A549 (cell line): ENCODE measurements at regions not wholly inside any gene's neighbourhood (a gene's known extent, or its start where the extent isn't known, plus 50 kb on each side); places are given as distances from the start of the nearest gene placed in this dataset.

ENCODE experiments used
- ATAC-seq, 2 experiments: fragments of 200-7000 bp in 1 of 2; fragments of >200 bp in 1 of 2; cut with Nextera tagmentation in 1 of 2; cut with Tn5 transposase in 1 of 2; 3 replicates each; pipeline versions ENCODE4 v1.8.0 to v1.9.1; 2018 to 2020; ENCODE audit warnings: mild to moderate bottlenecking in 1 of 2, moderate library complexity in 1 of 2
- CTCF ChIA-PET: fragments of 300-600 bp; sonication (Branson Sonifier 250); formaldehyde crosslinking; extraction: SDS; loops from one replicate; lab custom pipeline; 2021; ENCODE audit warnings: antibody characterized with exemption, inconsistent platforms; lab: Yijun Ruan, JAX
- POLR2A ChIA-PET: fragments of 350-600 bp; formaldehyde crosslinking; extraction: SDS; loops from one replicate; lab custom pipeline; 2021; ENCODE audit warnings: antibody characterized with exemption, inconsistent platforms; lab: Yijun Ruan, JAX
- DNase-seq, 2 experiments: peaks; one replicate each; pipeline versions ENCODE4 v3.0.0 to v3.0.0-alpha.2; 2011 to 2016; ENCODE audit warnings: low read depth in 1 of 2, low spot score in 1 of 2
- FAIRE-seq: peaks from 2 replicates; lab custom pipeline; 2011; peaks lifted over from hg19 to GRCh38; lab: Jason Lieb, UNC
- H3K27ac ChIP-seq, 2 experiments: fragments of >200 bp; sonication (Bioruptor Twin); formaldehyde crosslinking; 3 replicates each; pipeline ENCODE4 v1.5.1; 2016 to 2017
- H3K4me1 ChIP-seq: fragments of >200 bp; sonication (Bioruptor Twin); formaldehyde crosslinking; 3 replicates; pipeline ENCODE4 v1.6.1; 2016
- H3K4me2 ChIP-seq: fragments of >200 bp; sonication (Bioruptor Twin); formaldehyde crosslinking; 3 replicates; pipeline ENCODE4 v1.6.1; 2016
- H3K4me3 ChIP-seq: fragments of >200 bp; sonication (Bioruptor Twin); formaldehyde crosslinking; 3 replicates; pipeline ENCODE4 v1.5.1; 2016
- H3K9me3 ChIP-seq: fragments of >200 bp; sonication (Bioruptor Twin); formaldehyde crosslinking; 3 replicates; pipeline ENCODE4 v1.6.1; 2016
- BHLHE40 ChIP-seq: IDR thresholded peaks from 2 replicates; pipeline ENCODE4 v1.6.1; 2012; ENCODE audit warnings: low read depth, low read length, inconsistent platforms
- CEBPB ChIP-seq, 2 experiments: fragments of >200 bp in 1 of 2; sonication (Bioruptor Twin) in 1 of 2; formaldehyde crosslinking in 1 of 2; IDR thresholded peaks; 2 replicates each; pipeline ENCODE4 v1.6.1; 2012 to 2016
- ESRRA ChIP-seq: fragments of 150-350 bp; IDR thresholded peaks from 2 replicates; pipeline ENCODE4 v1.6.1; 2014; ENCODE audit warnings: mild to moderate bottlenecking, low read length, borderline replicate concordance
- GATA3 ChIP-seq: IDR thresholded peaks from 2 replicates; pipeline ENCODE4 v1.6.1; 2012; ENCODE audit warnings: borderline replicate concordance
- HEYL ChIP-seq: fragments of 250-450 bp; sonication (Bioruptor Pico); IDR thresholded peaks from 2 replicates; pipeline ENCODE4 v1.8.0; 2021; ENCODE audit warnings: mild to moderate bottlenecking, moderate library complexity
- HOXA7 ChIP-seq: fragments of 250-450 bp; sonication (Bioruptor Pico); IDR thresholded peaks from 2 replicates; pipeline ENCODE4 v1.5.0; 2020; ENCODE audit warnings: mild to moderate bottlenecking, moderate library complexity
- HOXB5 ChIP-seq: fragments of 250-450 bp; sonication (Bioruptor Pico); IDR thresholded peaks from 2 replicates; pipeline ENCODE4 v1.5.0; 2020; ENCODE audit warnings: mild to moderate bottlenecking, moderate library complexity
- JUNB ChIP-seq: fragments of >200 bp; sonication (Bioruptor Twin); formaldehyde crosslinking; IDR thresholded peaks from 2 replicates; pipeline ENCODE4 v1.6.1; 2016
- KDM1A ChIP-seq: fragments of 200-600 bp; sonication (generic); IDR thresholded peaks from 2 replicates; pipeline ENCODE4 v1.6.1; 2016; ENCODE audit warnings: low read depth, mild to moderate bottlenecking
- KDM5A ChIP-seq: fragments of 200-600 bp; sonication (generic); IDR thresholded peaks from 2 replicates; pipeline ENCODE4 v1.6.1; 2016; ENCODE audit warnings: antibody characterized with exemption, mild to moderate bottlenecking
- NFE2L2 ChIP-seq: fragments of 150-350 bp; conservative IDR thresholded peaks from 2 replicates; pipeline ENCODE4 v1.6.1; 2014; ENCODE audit warnings: low read length
- NPAS2 ChIP-seq: fragments of 250-450 bp; sonication (Bioruptor Pico); IDR thresholded peaks from 2 replicates; pipeline ENCODE4 v1.8.0; 2022; ENCODE audit warnings: mild to moderate bottlenecking, moderate library complexity, borderline replicate concordance
- PHF8 ChIP-seq: fragments of 200-600 bp; sonication (generic); IDR thresholded peaks from 2 replicates; pipeline ENCODE4 v1.6.1; 2016; ENCODE audit warnings: low read depth, mild to moderate bottlenecking, antibody characterized with exemption, moderate library complexity, borderline replicate concordance
- POLR2A ChIP-seq: IDR thresholded peaks from 2 replicates; pipeline ENCODE4 v1.6.1; 2012; ENCODE audit warnings: mild to moderate bottlenecking, low read length
- RCOR1 ChIP-seq: fragments of 150-350 bp; IDR thresholded peaks from 2 replicates; pipeline ENCODE4 v1.6.1; 2014; ENCODE audit warnings: antibody characterized with exemption, low read length, low read depth
- RFX5 ChIP-seq: fragments of 450-650 bp; IDR thresholded peaks from 2 replicates; pipeline ENCODE4 v1.7.1; 2014; ENCODE audit warnings: antibody characterized with exemption, mild to moderate bottlenecking, moderate library complexity
- SREBF2 ChIP-seq: fragments of 450-650 bp; IDR thresholded peaks from 2 replicates; pipeline ENCODE4 v1.6.1; 2014; ENCODE audit warnings: mild to moderate bottlenecking, moderate library complexity
- ZFP36 ChIP-seq: fragments of 450-650 bp; IDR thresholded peaks from 2 replicates; pipeline ENCODE4 v1.6.1; 2014; ENCODE audit warnings: borderline replicate concordance; ENCODE audit not compliant: partially characterized antibody
- ZNF302 ChIP-seq: fragments of 250-450 bp; sonication (Bioruptor Pico); IDR thresholded peaks from 2 replicates; pipeline ENCODE4 v1.9.0; 2021; ENCODE audit warnings: inconsistent platforms, mild to moderate bottlenecking, moderate library complexity
- ZSCAN20 ChIP-seq: fragments of 250-450 bp; sonication (Bioruptor Pico); IDR thresholded peaks from 2 replicates; pipeline ENCODE4 v1.8.0; 2022; ENCODE audit warnings: mild to moderate bottlenecking, moderate library complexity
- WGBS: methylation state at CpG from one replicate; pipeline ENCODE4 v1.1.6; 2017; ENCODE audit errors: missing lambda C conversion rate; 5-methylcytosine and 5-hydroxymethylcytosine counted together
- TF ChIP-seq, protein P1 (sequence below): IDR thresholded peaks from 2 replicates; pipeline ENCODE4 v1.6.1; 2012
- TF ChIP-seq, protein P2 (sequence below): fragments of >200 bp; sonication (Bioruptor Twin); formaldehyde crosslinking; IDR thresholded peaks from 2 replicates; pipeline ENCODE4 v1.6.1; 2016
- TF ChIP-seq, protein P3 (sequence below): fragments of 250-450 bp; sonication (Bioruptor Pico); IDR thresholded peaks from 2 replicates; pipeline ENCODE4 v1.5.0; 2020; ENCODE audit warnings: low read depth, mild to moderate bottlenecking, moderate library complexity
- TF ChIP-seq, protein P4 (sequence below): fragments of >200 bp; sonication (Bioruptor Twin); formaldehyde crosslinking; IDR thresholded peaks from 3 replicates; pipeline ENCODE4 v1.5.1; 2016
- TF ChIP-seq, protein P5 (sequence below): fragments of 150-350 bp; IDR thresholded peaks from 2 replicates; pipeline ENCODE4 v1.6.1; 2014; ENCODE audit warnings: low read depth, mild to moderate bottlenecking, low read length

DNA sequence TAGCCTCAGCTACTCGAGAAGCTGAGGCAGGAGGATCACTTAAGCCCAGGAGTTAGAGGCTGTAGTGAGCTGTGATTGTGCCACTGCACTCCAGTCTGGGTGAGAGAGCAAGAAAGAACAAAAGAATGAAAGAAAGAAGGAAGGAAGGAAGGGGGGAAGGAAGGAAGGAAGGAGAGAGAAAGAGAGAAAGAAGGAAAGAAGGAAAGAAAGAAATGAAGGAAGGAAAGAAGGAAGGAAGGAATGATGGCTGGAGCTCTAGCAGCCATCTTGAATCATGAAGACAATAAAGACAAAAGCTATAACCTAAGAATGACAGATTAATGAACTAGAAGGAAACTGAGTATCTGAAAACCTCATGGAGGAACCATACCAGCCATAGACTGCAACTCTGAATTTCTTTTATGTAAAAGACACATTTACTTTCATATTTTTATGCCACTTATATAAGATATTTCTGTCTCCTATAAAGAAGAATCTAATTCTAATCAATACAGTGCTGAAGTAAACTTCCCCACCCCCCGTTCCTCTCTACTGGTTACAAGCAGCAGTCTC, 522.3 kb upstream of the JARID2 start:
- ATAC-seq (no peak), FAIRE-seq (no peak)
- CTCF ChIA-PET: no interaction called here

DNA sequence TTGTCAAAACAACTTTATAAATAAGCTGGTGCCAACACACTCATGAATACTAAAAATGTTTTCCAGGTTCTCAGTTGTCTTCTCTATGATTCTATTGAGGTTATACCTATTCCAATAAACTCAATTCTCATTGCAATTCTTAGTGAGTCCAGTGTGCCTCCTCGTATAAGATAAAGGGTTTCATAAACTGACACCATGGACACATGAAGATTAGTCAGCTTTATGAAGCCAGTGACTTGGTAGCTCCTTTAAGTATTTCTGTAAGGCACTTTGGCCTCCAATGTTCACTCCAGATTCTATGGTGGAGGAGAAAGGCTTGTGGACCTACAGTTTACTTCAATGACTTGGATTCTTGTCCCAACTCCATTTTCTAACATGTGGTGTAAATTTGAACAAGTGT, 521.3 kb upstream of the JARID2 start:
- no peak for TF ChIP-seq NFE2L2
- TF ChIP-seq RFX5: no peak
- no peak for TF ChIP-seq RCOR1
- no peak for TF ChIP-seq JUNB
- TF ChIP-seq ZFP36: no peak
- TF ChIP-seq ESRRA: no peak
- TF ChIP-seq SREBF2: no peak
- TF ChIP-seq NPAS2: no peak
- TF ChIP-seq, protein P1, sequence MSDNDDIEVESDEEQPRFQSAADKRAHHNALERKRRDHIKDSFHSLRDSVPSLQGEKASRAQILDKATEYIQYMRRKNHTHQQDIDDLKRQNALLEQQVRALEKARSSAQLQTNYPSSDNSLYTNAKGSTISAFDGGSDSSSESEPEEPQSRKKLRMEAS: no peak
- ChIA-PET POLR2A (no interaction called here), CTCF (interaction anchor here (0.9 kb wide), 1 partner anchor 26 kb away, joined by 3 read pairs; no protein-coding TSS in a partner anchor)
- Histone ChIP-seq H3K9me3 (no peaks in the 10 kb centered on the region), H3K4me2 (no peak overlapping the region), H3K4me3 (no peak overlapping the region), H3K4me1 (peaks cover 27% of the 10 kb centered on the region), H3K27ac (no peak overlapping the region)
- 53% methylated on average over 1 of the region's 1 CpG for WGBS
- DNase-seq (no peak), ATAC-seq (no peak), FAIRE-seq (no peak)

More for the DNA sequence above, 522.3 kb upstream of the JARID2 start:
- POLR2A ChIA-PET: no interaction called here
- 84% methylated on average over 2 of the region's 2 CpGs for WGBS
- no peak for DNase-seq
- Histone ChIP-seq H3K4me1 (peaks cover 23% of the 10 kb centered on the region), H3K4me2 (no peak overlapping the region), H3K27ac (peak overlapping the region in 1 of 2 experiments; percentile 14; a peak in 1 of 6 replicates), H3K9me3 (no peaks in the 10 kb centered on the region), H3K4me3 (no peak overlapping the region)
- no peak for TF ChIP-seq BHLHE40
- TF ChIP-seq ZNF302 (CRISPR knock-in tag): no peak
- TF ChIP-seq, protein P2, sequence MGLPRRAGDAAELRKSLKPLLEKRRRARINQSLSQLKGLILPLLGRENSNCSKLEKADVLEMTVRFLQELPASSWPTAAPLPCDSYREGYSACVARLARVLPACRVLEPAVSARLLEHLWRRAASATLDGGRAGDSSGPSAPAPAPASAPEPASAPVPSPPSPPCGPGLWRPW: no peak
- no peak for TF ChIP-seq ZSCAN20 (CRISPR knock-in tag)
- no peak for TF ChIP-seq PHF8
- TF ChIP-seq KDM1A: no peak

DNA sequence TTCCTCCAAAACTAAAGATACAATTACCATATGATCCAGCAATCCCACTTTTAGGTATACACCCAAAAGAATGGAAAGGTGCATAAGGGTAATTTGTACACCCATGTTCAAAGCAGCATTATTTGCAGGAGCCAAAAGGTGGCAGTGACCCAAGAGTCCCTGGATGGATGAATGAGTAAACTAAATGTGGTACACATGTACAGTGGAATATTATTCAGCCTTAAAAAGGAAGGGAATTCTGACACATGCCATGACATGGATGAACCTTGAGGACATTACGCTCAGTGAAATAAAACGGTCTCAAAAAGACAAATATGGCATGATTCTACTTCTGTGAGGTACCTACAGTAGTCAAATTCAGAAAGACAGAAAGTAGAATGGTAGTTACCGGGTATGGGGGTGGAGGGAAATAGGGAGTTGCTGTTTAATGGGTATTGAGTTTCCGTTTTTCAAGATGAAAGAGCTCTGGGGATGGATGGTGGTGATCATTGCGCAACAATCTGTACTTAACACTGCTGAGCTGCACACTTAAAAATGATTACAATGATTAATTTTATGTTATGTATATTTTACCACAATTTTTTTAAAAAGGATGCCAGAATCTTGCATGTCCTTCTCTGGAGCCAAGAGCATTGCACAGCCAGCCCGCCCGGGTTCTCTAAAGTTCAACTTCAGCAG, 518.9 kb upstream of the JARID2 start:
- FAIRE-seq: no peak
- no peak for ATAC-seq
- Histone ChIP-seq H3K4me2 (no peak overlapping the region), H3K4me3 (no peak overlapping the region), H3K27ac (no peak overlapping the region), H3K4me1 (peaks cover 14% of the 10 kb centered on the region; the same call in 2 of the 3 replicates)
- DNase-seq: no peak
- no peak for TF ChIP-seq GATA3
- TF ChIP-seq CEBPB (IDR thresholded peaks at IDR 0.05): peak; percentile 51 to 78; a peak in 3 of 4 replicates
- TF ChIP-seq, all 56 proteins: peak for 1
- ChIA-PET CTCF (no interaction called here), POLR2A (no interaction called here)
- 85% methylated on average over 7 of the region's 7 CpGs for WGBS
- no peaks in the 10 kb centered on the region for H3K9me3 ChIP-seq

DNA sequence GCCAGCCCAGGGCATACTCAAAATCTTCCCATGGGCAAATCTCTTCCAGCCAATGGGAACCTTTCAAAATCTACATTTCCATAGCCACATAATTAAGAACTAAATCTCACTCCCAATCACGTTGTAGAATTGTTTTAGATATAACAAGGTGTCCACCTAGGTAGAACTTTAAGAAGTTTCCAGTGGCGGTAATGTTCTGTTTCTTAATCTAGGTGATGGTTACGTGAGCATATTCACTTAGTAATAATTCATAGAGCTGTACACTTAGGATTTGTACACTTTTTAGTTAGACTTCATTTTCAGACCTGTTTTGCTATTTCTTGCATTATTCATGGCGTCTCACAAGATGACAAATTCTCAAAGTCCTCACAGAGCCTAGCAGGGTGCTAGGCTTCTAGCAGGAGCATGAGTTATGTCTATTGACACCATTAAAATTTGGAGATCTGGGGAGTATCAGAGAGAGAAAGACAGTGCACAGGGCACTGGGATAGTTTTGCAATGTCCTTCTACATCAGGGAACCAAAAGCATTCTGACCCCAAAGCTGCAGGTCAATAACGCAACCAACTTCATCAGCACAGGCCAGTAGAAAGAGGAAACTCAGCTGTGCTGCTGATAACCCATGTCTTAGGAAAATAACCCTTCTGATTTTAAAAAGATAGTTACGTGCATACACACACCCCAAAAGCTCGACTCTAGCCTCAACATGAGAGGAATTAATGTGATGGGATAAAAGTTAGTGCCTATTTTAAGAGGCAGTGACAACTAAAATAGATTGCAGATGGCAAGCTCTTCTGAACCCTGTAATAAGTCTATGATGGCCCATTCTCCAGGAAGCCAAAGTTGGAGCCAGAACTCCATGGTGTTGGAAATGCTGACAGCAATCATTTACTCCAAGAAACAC, 518.1 kb upstream of the JARID2 start:
- Histone ChIP-seq H3K27ac (peak overlapping the region; percentile 50 to 66; a peak in 4 of 6 replicates), H3K9me3 (no peaks in the 10 kb centered on the region), H3K4me3 (no peak overlapping the region)
- POLR2A ChIA-PET: no interaction called here
- 91% methylated on average over 7 of the region's 7 CpGs for WGBS
- DNase-seq (no peak), ATAC-seq (no peak), FAIRE-seq (no peak)
- CTCF ChIA-PET: interaction anchor here (1.3 to 1.8 kb wide), 2 partner anchors 12 to 17 kb away, joined by 4 to 5 read pairs; no protein-coding TSS in a partner anchor
- TF ChIP-seq POLR2A: no peak
- TF ChIP-seq, protein P3, sequence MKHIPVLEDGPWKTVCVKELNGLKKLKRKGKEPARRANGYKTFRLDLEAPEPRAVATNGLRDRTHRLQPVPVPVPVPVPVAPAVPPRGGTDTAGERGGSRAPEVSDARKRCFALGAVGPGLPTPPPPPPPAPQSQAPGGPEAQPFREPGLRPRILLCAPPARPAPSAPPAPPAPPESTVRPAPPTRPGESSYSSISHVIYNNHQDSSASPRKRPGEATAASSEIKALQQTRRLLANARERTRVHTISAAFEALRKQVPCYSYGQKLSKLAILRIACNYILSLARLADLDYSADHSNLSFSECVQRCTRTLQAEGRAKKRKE (CRISPR knock-in tag): no peak
- TF ChIP-seq, protein P4, sequence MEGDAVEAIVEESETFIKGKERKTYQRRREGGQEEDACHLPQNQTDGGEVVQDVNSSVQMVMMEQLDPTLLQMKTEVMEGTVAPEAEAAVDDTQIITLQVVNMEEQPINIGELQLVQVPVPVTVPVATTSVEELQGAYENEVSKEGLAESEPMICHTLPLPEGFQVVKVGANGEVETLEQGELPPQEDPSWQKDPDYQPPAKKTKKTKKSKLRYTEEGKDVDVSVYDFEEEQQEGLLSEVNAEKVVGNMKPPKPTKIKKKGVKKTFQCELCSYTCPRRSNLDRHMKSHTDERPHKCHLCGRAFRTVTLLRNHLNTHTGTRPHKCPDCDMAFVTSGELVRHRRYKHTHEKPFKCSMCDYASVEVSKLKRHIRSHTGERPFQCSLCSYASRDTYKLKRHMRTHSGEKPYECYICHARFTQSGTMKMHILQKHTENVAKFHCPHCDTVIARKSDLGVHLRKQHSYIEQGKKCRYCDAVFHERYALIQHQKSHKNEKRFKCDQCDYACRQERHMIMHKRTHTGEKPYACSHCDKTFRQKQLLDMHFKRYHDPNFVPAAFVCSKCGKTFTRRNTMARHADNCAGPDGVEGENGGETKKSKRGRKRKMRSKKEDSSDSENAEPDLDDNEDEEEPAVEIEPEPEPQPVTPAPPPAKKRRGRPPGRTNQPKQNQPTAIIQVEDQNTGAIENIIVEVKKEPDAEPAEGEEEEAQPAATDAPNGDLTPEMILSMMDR: no peak
- TF ChIP-seq HOXA7: no peak
- TF ChIP-seq HEYL: no peak
- TF ChIP-seq, protein P5, sequence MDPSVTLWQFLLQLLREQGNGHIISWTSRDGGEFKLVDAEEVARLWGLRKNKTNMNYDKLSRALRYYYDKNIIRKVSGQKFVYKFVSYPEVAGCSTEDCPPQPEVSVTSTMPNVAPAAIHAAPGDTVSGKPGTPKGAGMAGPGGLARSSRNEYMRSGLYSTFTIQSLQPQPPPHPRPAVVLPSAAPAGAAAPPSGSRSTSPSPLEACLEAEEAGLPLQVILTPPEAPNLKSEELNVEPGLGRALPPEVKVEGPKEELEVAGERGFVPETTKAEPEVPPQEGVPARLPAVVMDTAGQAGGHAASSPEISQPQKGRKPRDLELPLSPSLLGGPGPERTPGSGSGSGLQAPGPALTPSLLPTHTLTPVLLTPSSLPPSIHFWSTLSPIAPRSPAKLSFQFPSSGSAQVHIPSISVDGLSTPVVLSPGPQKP: no peak
- no peak for TF ChIP-seq KDM5A
- no peak for TF ChIP-seq HOXB5 (CRISPR knock-in tag)
- TF ChIP-seq, protein P1: no peak
- TF ChIP-seq, all 56 proteins: peak for 0
- peaks cover 20% of the 10 kb centered on the region for H3K4me1 ChIP-seq
- no peak overlapping the region for H3K4me2 ChIP-seq
